T-helper 2 cell (primary cell): ENCODE measurements at regions not wholly inside any gene's neighbourhood (a gene's known extent, or its start where the extent isn't known, plus 50 kb on each side); places are given as distances from the start of the nearest gene placed in this dataset.

Source experiments
- DNase-seq, 5 experiments: peaks; one replicate each; pipeline versions ENCODE4 v3.0.0 to v3.0.0-alpha.2; 2012 to 2022

DNA sequence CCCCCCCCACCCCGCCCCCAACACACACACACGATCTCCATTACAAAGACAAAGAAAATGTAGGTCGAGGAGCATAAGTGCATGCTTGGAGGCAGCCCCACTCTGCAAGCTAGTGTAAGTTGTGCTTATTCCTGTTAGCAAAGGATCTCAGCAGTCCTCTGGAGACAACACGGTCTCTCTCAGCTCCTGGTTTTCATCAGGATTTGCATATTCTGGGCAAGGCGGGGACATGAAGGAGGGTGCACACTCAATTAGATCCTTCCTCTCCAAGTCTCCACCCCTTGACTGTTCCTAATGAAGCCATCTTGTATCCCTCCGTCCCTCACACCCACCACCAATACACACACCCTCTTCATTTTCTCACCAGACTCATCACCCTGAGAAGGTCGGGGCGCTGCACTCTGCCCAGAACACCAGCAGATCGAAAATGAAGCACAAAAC, 63.8 kb downstream of the MRPL46 start:
- no peak for DNase-seq

DNA sequence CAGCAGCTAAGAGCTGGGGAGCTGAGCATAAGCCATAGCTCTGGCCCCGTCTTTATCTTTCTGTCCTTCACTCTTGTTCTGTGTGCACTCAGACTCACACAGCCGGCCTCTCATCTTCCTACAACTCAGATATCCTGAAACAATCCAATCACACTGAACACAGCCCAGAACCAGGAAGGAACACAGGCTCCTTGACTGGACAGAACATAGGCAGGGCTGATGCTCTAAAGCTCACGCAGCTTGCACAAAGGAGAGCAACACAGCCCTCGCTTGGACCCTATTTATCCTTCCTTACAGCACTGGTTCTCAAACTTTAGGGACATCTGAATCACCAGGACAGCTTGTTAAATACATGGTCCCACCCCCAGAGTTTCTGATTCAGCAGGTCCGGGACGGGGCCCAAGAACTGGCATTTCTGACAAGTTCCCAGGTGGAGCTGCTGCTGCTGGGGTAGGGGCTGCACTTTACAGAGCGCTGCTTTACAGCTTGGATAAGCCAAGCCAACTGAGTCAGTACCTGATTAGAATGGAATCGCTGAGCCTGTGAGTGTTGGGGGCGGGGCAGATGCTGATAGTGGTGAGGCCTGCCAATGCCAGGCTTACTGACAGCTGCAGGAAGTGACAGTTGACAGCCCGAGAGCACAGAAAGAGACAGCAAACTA, 65.1 kb downstream of the MRPL46 start:
- DNase-seq = peak in 1 of 5 experiments; percentile 48

GRCh38 chr15:88401251-88401995, 65.8 kb downstream of the MRPL46 start:
- DNase-seq = no peak

DNA sequence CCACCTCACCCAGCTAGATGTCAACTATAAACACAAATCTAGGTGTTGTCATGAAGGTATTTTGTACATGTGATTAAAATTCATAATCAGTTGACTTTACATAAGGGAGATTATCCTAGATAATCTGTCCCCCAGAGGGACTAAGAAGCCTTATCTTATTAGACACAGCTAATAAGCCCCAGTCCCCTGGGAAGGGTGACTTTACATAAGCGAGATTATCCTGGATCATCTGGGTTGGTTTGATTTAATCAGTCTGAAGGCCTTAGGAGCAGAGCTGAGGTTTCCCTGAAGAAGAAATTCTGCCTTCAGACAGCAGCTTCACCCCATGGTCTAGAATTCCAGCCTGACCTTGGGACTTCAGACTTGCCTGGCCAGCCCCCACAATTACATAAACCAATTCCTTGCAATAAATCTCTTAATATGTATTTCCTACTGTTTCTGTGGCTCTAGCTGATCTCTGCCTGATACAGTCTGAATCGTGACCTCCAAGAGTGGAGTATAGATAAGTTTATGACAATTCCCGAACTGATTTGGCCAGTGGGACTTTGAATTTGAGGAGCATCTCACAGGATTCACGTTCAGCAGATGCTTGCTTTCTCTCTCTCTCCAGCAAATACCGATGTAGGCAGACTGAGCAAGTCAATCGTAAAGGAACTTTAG, 66.5 kb downstream of the MRPL46 start:
- no peak for DNase-seq

GRCh38 chr15:88400084-88400483, 67.1 kb downstream of the MRPL46 start:
- DNase-seq = no peak

DNA sequence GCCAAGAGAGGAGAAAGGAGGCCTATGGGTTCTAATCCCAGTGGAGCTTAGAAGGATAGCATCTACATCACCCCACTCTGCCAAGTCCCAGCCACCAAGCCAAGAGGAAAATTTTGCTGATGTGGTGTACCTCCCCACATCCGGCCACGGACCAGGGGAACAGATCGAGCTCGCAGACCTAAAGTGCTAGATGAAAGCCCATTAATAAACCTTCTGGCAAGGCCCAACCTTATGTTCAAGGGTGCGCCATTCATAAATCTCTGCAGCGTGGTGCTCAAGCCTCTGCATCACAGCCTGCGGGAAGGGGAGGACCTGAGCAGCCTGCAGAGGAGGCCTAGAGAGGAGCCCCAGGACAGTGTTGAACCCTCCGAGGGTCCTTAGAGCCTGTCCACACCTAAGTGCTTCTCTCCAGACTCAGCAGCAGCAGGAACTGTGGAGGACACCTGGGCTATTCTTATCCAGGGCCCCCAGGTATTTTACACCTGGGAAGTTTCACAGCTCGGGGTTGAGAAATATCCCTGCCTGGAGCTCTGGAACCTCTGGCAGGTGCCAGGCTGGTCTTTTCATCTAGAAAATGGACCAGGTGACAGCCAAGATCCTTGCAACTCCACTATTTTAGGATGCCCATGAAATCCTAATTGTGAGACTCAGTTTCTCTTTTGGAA, 68.0 kb downstream of the MRPL46 start:
- DNase-seq = no peak

- DNase-seq = no peak
These were observed 69.2 kb downstream of the MRPL46 start for GRCh38 chr15:88398011-88398410.

GRCh38 chr15:88397506-88397905, 69.7 kb downstream of the MRPL46 start:
- DNase-seq = no peak

- no peak for DNase-seq
These were observed 71.1 kb downstream of the MRPL46 start for GRCh38 chr15:88395872-88396781.

- no peak for DNase-seq
These were observed 71.9 kb downstream of the MRPL46 start for GRCh38 chr15:88395241-88395640.

DNA sequence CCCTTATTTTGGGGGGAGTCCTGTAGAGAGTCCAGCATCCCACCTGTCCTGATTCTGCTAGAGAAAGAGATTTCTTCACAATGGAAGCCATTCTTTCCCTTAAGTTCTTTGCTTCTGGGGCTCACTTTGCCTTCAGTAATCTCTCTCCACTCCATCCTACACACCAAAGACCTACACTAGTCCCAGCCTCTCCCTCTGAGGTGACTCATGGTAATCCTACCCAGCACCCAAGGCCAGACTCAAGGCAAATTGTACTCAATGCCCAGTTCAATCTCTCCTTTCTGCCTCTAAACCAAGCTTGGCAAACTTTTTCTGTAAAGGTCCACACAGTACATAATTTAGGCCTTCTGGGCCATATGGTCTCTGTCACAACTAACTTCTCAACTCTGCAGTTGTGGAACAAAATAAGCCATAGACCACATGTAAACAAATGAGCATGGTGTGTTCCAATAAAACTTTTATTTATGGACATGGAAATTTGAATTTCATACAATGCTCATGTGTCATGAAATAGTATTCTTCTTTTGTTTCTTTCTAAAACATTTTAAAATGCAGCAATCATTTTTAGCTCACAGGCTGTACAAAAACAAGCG, 72.5 kb downstream of the MRPL46 start:
- no peak for DNase-seq

DNA sequence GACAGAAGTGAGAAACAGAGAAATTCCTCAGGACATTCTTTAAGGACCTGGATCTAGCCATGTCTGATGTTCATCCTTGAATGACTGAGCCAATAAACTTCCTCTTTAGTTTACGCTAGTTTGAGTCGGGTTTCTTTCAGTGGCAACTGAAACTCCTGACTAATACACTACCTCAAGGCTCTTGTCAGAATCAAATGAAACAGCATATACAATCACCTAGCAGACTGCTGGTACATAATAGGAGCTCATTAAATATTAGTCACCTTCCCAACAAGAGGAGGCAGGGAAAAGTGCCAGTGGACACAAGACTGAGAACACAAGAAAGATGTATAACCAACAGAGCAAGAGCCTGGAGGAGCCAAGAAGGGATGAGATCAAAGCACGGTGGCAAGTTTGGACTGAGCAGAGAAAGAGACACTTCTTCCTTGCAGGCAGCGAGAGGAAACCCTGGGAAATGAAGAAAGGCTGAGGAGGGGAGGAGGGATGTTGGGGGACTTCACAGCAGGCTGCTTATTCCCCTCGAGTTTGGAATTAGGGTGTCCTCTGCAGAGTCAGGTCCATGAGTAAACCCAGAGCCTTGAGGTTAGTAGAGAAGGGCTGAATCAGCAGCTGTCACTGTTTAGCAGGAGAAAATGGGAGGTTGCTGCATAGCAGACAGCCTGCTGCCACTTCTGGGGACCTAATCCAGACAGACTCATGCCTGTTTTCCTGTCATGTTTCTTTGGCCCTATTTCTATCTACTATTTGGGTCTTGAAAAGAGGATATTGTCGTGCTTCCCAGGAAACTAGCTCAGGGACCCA, 73.3 kb downstream of the MRPL46 start:
- DNase-seq = no peak

GRCh38 chr15:88391700-88392099, 75.5 kb downstream of the MRPL46 start:
- DNase-seq = no peak

DNA sequence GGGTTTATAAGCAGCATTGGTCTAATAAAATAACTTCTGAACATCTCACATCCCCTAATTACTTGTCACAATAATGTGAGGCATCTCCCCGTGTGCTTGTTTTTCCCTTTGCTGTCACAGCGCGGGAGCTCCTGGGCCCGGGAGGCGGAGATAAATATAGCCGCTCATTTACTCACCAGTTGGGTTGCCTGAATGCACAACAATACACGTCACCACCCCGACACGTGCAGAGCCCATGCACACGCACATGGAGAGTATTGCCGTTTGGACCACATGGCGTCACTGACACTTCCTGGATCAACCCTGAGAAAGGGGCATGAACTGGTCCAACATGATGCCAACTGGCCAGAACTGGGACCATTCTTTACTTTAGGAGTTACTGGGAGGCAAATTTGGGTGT, 76.2 kb downstream of the MRPL46 start:
- DNase-seq = no peak

- no peak for DNase-seq
These were observed 76.9 kb downstream of the MRPL46 start for GRCh38 chr15:88390164-88390901.

- DNase-seq = no peak
These were observed 78.1 kb downstream of the MRPL46 start for GRCh38 chr15:88389120-88389519.

- no peak for DNase-seq
These were observed 78.5 kb downstream of the MRPL46 start for GRCh38 chr15:88388686-88389085.

- peak in 1 of 5 experiments; percentile 25 for DNase-seq
These were observed 82.0 kb downstream of the MRPL46 start for GRCh38 chr15:88385078-88385700.

DNA sequence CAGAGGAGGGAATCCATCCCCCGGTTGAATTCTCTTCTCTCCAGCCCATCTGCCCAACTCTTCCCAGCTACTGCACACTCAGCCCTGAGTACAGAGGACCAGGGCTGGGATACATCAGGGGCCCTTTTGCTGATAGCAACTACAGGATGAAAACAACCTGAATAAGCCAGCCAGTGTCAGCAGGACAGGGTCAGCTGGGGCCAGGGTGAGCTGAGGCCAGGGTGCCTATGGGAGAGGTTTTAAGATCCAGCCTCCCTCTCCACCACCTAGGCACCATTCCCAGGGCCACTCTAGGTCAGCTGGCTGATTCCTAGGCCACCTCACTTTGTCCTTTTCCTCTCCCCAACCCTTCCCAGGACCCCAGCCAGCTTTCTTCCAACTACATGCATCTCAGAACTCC, 83.8 kb downstream of the MRPL46 start:
- no peak for DNase-seq
